GM18858 (cell line): ENCODE measurements at regions not wholly inside any gene's neighbourhood (a gene's known extent, or its start where the extent isn't known, plus 50 kb on each side); places are given as distances from the start of the nearest gene placed in this dataset.

ENCODE experiments used
- ATAC-seq: cut with Tn5 transposase; IDR thresholded peaks from one replicate; pipeline ENCODE4 v1.9.1; 2021; ENCODE audit not compliant: unreplicated experiment

- ATAC-seq: no peak
These were observed 294.2 kb upstream of the ZMIZ1 start for GRCh38 chr10:78774614-78774998.

DNA sequence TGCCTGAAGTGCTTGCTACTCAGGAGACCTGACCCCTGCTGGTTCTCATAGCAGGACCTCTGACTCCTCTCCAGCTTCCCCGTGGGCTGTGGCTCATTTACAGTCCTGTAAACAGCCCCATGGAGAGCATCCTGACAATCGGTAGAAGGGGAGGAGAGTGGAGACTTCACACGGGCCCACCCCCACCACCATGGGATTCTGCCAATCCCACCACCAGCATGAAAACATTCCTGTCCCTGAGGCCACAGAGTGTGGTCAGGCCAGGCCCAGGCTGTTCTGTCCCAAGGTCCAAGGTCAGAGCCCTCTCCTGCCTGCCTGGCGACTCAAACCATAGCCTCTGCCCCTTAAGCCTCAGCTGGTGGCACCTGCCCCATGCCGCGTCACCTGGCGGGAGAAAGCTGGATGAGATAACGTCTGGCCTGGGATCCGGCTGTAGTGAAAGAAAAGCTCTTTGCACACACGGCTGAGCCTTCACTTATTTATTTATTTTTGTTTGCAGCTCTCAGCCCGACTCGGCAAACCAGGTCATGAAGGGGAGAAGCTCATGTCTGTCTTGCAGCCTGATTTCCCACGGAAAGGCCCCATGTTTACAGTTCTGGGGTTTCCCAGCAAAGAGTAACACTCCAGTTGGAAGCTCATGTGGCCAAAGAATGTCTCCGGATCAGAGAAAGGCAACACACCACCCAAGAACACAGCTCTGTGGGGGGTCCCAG is 293.6 kb upstream of the ZMIZ1 start:
- ATAC-seq: no peak

DNA sequence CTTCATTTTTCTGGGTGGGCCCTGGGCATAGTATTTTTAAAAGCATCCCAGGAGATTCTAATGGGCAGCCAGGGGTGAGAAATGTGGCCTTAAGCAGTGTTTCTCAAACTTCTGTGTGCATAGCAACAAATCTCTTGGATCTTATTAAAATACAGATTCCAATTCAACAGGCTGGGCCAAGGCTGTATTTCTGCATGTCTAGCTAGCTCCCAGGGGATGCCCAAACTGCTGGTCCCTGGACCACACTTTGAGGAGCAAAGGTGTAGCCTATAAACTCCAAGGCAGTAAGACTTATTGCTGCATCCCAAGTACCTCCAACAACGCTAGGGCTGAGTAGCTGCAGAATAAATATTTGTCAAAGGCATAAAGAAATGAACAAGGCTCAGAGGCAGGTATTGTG is 292.9 kb upstream of the ZMIZ1 start:
- ATAC-seq: no peak

DNA sequence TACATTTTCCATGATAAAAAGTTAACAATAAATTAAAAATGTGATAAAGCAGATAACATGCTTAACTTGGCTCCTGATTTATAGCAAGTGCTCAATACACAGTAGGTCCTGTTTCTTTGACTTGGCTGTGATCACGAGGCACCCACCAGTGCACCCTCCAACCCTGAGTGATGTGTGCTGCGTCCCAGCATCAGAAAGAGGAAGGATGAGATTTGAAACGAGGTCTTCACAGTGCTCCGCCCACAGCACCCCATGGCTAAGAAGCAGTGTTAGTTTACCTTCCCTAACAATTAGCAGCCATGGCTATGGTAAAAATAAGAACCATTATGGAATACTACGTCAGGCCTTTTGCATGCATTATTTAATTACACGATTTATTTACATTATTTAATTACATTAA is 292.0 kb upstream of the ZMIZ1 start:
- no peak for ATAC-seq

- no peak for ATAC-seq
These were observed 291.3 kb upstream of the ZMIZ1 start for GRCh38 chr10:78777466-78777865.

- no peak for ATAC-seq
These were observed 290.9 kb upstream of the ZMIZ1 start for GRCh38 chr10:78777867-78778266.

GRCh38 chr10:78778444-78779338 is 290.1 kb upstream of the ZMIZ1 start:
- ATAC-seq: no peak

- ATAC-seq: no peak
These were observed 289.3 kb upstream of the ZMIZ1 start for GRCh38 chr10:78779339-78779955.

DNA sequence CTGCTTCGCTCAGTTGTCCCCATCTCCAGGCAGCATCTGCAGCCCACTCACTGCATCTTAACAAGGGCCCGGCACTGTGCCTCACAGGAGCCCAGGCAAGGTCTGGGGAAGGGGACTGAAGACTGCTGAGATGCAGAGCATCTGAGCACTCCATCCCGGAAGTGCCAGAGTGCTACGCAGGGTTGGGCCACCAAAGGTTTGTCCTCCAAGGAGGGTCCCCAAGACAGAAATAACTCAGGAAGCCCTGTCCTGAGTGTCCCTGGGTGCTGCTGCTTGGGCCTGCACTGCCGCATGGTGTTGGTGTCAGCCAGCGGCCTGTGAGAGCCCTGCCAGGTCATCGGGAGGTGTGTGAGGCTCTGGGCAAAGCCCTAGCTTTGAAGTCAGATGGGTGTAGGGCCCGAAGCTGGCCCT is 288.2 kb upstream of the ZMIZ1 start:
- no peak for ATAC-seq

- no peak for ATAC-seq
These were observed 287.4 kb upstream of the ZMIZ1 start for GRCh38 chr10:78781251-78781913.

- ATAC-seq: no peak
These were observed 286.8 kb upstream of the ZMIZ1 start for GRCh38 chr10:78781991-78782390.

- ATAC-seq: no peak
These were observed 286.3 kb upstream of the ZMIZ1 start for GRCh38 chr10:78782441-78782840.

DNA sequence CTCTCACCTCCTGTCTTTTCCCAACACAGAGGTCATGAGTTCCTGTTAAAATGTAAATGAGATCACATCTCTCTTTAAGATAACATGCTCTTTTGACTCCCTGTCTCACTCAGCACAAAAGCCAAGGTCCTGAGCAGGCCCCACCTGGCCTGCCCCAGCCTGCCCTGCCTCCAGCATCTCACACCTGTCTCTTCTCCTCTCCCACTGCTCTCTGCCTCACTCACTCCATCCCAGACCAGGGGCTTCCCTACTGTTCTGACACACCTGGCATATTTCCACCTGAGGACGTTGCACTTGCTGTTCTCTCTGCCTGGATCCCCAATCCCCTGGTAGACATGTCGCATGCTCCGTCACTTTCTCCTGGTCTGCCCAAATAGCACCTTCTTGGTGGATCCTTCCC is 285.0 kb upstream of the ZMIZ1 start:
- ATAC-seq: no peak

DNA sequence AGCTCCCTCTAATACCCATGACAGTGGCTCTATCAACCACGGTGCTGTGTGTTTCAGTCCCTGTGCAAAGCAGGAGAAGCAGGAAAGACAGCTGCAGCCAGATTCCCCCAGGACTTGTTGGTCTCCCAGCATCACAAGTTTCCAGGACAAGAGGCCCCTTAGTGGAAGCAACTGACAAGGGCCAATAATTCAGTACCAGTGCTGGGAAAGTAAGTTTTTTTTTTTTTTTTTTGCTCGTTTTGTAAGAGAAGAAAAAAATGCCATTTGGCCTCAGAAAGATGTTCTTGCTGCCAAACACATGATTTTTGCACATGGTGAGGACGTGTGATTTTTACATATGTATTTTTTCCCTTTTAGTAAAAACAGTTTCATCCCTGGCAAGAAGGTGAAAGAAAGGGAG is 284.2 kb upstream of the ZMIZ1 start:
- ATAC-seq: no peak

DNA sequence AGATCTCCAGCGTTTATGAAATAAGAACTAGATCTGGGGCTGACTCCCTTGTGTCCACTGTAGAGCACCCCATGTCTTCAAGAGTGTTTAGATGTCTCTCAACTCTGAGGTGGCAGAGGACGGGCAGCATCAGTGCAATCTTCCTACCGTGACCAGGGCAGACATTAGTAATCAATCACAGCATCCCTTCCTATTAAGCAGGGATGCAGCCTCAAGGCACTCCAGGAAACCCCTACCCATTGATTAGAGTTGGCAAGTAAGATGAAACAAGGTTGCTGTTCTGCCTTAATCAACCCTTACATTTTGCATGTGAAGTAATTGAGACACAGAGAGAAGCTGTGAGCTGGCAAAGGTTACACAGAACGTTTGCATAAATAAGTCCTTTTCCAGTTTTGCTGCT is 283.7 kb upstream of the ZMIZ1 start:
- ATAC-seq: no peak

GRCh38 chr10:78785991-78786390 is 282.8 kb upstream of the ZMIZ1 start:
- no peak for ATAC-seq

- ATAC-seq: no peak
These were observed 281.6 kb upstream of the ZMIZ1 start for GRCh38 chr10:78787125-78787524.

DNA sequence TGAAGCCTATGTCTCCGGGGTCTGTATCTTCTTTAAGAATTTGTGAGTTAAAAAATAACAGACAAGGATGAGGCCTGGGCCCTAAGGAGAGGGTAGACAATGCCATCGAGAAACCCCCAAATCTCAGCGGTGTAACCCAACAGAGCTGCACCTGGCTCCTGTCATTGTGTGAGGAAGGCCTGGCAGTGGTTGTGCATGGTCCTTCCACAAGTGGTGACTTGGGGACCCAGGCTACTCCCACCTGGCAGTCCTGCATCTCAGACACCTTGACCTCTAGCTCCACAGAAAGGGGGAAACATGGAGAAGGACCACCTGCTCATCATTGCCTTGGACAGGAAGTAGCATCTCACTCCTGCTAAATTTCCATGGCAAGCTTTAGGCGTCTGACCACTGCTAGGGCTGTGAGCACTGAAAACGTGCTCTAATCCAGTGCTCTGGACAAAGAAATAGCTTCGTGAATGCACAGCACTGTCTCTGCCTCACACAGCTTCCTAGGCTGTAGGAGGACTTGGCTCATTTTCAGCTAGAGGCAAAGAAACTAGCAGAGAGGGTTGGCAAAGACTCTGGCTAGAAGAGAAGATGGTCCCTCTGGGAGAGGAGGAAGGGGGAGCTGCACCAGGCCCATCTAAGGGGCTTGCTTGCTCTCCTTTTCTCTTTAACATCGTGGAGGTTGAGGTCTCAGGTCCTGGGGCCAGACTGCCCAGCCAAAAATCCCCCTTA is 273.9 kb upstream of the ZMIZ1 start:
- no peak for ATAC-seq

DNA sequence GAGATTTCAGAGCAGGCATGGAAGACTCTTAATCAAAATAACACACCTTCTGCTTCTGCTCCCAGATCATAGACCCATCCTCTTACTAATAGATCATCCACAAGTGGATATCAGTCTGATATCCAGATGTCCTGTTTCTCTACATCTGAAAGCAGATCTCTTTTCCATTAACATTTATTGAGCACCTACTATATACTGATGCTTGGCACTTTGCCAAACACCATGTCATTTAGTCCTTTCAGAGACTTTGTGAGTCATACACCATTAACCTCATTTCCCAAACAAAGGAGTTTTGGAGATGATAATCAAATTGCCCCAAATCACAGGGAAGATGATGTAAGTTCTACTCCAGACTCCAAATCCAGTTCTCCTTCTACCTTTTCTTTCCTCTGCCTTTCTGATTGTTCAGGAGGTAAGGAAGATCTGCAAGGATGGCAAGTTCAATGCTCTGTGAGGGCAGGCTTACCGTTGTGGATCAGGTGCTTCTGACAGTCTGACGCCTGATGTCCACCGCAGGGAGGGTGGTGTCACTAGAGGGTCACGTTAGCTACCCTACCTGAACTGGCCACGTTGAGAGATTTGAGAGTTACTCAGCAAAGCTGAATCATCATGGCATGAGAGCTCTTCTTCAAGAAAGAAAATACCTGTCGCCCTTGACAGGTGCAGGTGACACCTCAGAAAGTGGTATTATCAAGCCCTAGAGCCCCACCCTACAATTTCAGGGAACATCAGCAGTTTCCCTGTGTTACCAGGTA is 269.6 kb upstream of the ZMIZ1 start:
- ATAC-seq: no peak

DNA sequence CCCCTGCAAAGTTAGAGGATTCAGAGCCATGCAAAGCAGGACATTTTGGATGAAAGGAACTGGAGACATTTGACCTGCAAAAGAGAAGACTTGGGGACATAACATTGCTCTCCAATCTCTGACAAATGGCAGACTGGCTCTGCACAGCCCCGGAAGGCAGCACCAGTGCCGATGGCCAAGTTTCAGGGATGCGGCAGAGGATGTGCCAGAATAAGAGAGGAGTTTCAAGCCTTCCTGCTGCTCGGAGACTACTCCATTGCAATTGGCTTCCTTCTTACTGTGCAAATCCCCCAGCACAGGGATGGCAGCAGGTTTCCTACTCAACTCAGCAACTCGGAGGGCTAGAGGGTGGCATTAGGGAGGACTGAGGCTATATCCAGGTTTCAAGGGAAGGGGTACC is 268.8 kb upstream of the ZMIZ1 start:
- ATAC-seq: no peak
